ENCODE measurements at regions not wholly inside any gene's neighbourhood (a gene's known extent, or its start where the extent isn't known, plus 50 kb on each side); places are given as distances from the start of the nearest gene placed in this dataset.

GRCh38 chr2:45332094-45332493, 279.0 kb downstream of the SRBD1 start:
- TF ChIP-seq POLR2A (IDR thresholded peaks at IDR 0.05) (no peak), CTCF (IDR thresholded peaks at IDR 0.05) (no peak)
